Parathyroid adenoma (tissue), 2 donors: ENCODE measurements at regions not wholly inside any gene's neighbourhood (a gene's known extent, or its start where the extent isn't known, plus 50 kb on each side); places are given as distances from the start of the nearest gene placed in this dataset.

Experiments used
- H2AFZ ChIP-seq: fragments of 300-600 bp; sonication (generic); one replicate; pipeline ENCODE4 v1.7.0; 2017; ENCODE audit warnings: antibody characterized with exemption, mild to moderate bottlenecking
- H3K27ac ChIP-seq: fragments of 300-600 bp; sonication (generic); one replicate; pipeline ENCODE4 v1.7.0; 2017
- H3K27me3 ChIP-seq: fragments of 300-600 bp; sonication (generic); one replicate; pipeline ENCODE4 v1.7.0; 2017; ENCODE audit warnings: low read length; ENCODE audit not compliant: control insufficient read depth, insufficient read depth
- H3K36me3 ChIP-seq: fragments of 300-600 bp; sonication (generic); one replicate; pipeline ENCODE4 v1.7.0; 2017; ENCODE audit warnings: low read length; ENCODE audit not compliant: control insufficient read depth, insufficient read depth
- H3K4me1 ChIP-seq: fragments of 300-600 bp; sonication (generic); one replicate; pipeline ENCODE4 v1.7.0; 2017; ENCODE audit warnings: control low read depth
- H3K4me2 ChIP-seq: fragments of 300-600 bp; sonication (generic); one replicate; pipeline ENCODE4 v1.7.0; 2017; ENCODE audit warnings: low read length
- H3K4me3 ChIP-seq: fragments of 300-600 bp; sonication (generic); one replicate; pipeline ENCODE4 v1.7.0; 2017; ENCODE audit warnings: low read depth, low read length
- H3K79me2 ChIP-seq: fragments of 300-600 bp; sonication (generic); one replicate; pipeline ENCODE4 v1.7.0; 2017; ENCODE audit warnings: control low read depth
- H3K9ac ChIP-seq: fragments of 300-600 bp; sonication (generic); one replicate; pipeline ENCODE4 v1.7.0; 2017; ENCODE audit warnings: mild to moderate bottlenecking
- H3K9me3 ChIP-seq: fragments of 300-600 bp; sonication (generic); one replicate; pipeline ENCODE4 v1.7.0; 2017; ENCODE audit warnings: low read length; ENCODE audit not compliant: control insufficient read depth
- TF ChIP-seq, protein P1 (sequence below): fragments of 300-600 bp; sonication (generic); IDR thresholded peaks from one replicate; pipeline ENCODE4 v1.7.0; 2017; ENCODE audit warnings: antibody characterized with exemption, mild to moderate bottlenecking
- donor health status: primary hyperparathyroidism.

DNA sequence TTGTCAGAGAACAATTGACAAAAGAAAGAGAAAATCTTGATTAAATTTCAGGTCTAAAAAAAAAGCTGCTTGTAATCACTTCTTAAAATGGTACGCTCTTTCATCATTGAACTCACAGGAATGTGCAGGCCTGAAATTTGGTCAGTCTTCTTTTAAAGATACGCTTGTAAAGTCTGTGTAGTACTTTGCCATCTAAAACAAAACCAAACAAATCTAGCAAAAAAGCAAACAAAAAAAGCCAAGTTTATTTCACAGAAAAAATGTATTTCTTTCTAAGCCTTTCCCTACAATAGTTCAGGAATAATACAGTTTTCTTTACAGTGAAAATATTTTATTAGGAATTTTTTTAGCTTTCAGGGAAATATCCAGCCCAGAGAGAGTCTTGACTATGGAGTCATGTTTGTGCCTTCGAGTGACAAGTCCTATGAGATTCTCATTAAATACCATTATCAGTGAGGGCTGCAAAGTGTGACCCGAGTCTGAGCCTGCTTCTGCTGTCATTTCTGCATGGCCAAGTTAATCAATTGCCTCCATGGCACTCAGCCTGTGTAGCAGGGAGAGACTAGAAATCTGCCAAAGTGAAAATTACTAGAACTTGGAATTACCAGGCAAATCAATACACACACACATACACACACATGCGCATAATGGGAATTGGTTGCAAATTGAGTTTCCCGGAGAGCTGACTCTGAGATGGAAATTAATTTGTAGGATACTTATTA is 172.6 kb downstream of the OTUD1 start:
- no peaks in the 10 kb centered on the region for H3K27me3 ChIP-seq
- H3K79me2 ChIP-seq: no peaks in the 10 kb centered on the region
- H3K9me3 ChIP-seq: no peaks in the 10 kb centered on the region
- H3K4me1 ChIP-seq: peaks cover 6% of the 10 kb centered on the region
- no peaks in the 10 kb centered on the region for H3K36me3 ChIP-seq
- no peak overlapping the region for H2AFZ ChIP-seq
- H3K9ac ChIP-seq: no peak overlapping the region
- TF ChIP-seq, protein P1, sequence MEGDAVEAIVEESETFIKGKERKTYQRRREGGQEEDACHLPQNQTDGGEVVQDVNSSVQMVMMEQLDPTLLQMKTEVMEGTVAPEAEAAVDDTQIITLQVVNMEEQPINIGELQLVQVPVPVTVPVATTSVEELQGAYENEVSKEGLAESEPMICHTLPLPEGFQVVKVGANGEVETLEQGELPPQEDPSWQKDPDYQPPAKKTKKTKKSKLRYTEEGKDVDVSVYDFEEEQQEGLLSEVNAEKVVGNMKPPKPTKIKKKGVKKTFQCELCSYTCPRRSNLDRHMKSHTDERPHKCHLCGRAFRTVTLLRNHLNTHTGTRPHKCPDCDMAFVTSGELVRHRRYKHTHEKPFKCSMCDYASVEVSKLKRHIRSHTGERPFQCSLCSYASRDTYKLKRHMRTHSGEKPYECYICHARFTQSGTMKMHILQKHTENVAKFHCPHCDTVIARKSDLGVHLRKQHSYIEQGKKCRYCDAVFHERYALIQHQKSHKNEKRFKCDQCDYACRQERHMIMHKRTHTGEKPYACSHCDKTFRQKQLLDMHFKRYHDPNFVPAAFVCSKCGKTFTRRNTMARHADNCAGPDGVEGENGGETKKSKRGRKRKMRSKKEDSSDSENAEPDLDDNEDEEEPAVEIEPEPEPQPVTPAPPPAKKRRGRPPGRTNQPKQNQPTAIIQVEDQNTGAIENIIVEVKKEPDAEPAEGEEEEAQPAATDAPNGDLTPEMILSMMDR: no peak
- H3K4me3 ChIP-seq: no peak overlapping the region
- no peak overlapping the region for H3K27ac ChIP-seq
- peak overlapping the region; percentile 52 for H3K4me2 ChIP-seq

DNA sequence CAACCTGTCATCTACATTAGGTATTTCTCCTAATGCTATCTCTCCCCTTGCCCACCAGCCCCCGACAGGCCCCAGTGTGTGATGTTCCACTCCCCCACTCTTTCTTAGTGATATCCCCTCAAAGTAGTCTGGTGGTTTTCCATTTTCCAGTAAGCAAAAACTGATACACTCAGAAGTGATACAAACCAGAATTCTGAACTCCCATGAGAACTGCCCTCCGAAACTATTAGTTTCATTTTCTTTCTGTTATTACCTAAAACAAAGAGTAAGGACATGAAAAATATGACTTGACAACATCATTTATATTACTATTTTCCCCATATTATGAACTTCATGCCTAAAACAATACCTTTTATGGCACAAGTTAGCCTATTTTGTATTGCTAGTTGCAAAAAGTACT is 175.0 kb downstream of the OTUD1 start:
- no peaks in the 10 kb centered on the region for H3K79me2 ChIP-seq
- no peak overlapping the region for H3K9ac ChIP-seq
- no peak overlapping the region for H2AFZ ChIP-seq
- H3K4me1 ChIP-seq: peaks cover 2% of the 10 kb centered on the region
- H3K27me3 ChIP-seq: no peaks in the 10 kb centered on the region
- H3K27ac ChIP-seq: no peak overlapping the region
- TF ChIP-seq, protein P1: no peak
- no peaks in the 10 kb centered on the region for H3K9me3 ChIP-seq
- H3K4me3 ChIP-seq: no peak overlapping the region
- H3K36me3 ChIP-seq: no peaks in the 10 kb centered on the region
- no peak overlapping the region for H3K4me2 ChIP-seq

DNA sequence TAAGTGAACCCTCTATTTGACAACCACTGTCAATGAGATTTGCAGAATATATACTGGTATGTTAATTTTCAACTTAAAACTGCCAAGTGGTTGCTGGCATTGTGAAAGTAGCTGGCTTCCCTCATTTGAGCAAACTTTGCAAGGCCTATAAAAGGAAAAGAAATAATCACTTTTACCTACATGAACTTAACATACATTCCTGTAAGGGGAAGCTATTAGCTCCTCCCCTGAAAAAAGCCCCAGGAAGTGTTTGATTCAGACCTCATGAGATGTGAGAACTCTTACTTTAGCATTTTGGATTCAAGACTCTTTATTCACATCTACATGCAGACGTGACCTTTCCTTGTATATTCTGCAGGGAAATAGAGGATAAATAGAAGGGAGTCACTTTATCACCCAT is 175.6 kb downstream of the OTUD1 start:
- H3K4me2 ChIP-seq: no peak overlapping the region
- H3K9me3 ChIP-seq: no peaks in the 10 kb centered on the region
- no peak overlapping the region for H3K9ac ChIP-seq
- H3K4me3 ChIP-seq: no peak overlapping the region
- no peak overlapping the region for H2AFZ ChIP-seq
- H3K27me3 ChIP-seq: no peaks in the 10 kb centered on the region
- no peaks in the 10 kb centered on the region for H3K79me2 ChIP-seq
- no peaks in the 10 kb centered on the region for H3K4me1 ChIP-seq
- H3K27ac ChIP-seq: no peak overlapping the region
- TF ChIP-seq, protein P1: no peak
- H3K36me3 ChIP-seq: no peaks in the 10 kb centered on the region

DNA sequence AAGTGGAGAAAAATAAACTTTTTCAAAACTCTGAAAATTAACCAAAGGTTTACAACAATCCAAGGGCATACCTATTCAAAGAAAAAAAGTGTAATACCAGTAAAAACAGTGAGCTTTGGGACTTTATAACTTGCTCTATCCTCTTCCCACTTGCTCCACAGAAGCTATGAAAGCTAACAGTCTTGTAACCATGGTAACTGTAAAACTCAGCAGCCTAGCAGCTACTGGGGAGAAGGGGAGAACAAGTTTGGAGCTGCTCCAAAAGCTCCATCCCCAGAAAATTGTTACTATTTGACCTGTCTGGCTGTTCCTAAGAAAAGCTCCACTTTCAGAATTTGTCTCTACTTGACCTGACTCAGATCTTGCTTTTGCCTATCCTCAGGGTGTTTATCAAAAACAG is 191.5 kb downstream of the OTUD1 start:
- Histone ChIP-seq H3K4me1 (no peaks in the 10 kb centered on the region), H3K4me2 (no peak overlapping the region), H3K9ac (no peak overlapping the region), H3K27ac (no peak overlapping the region), H3K4me3 (no peak overlapping the region), H3K79me2 (no peaks in the 10 kb centered on the region), H3K27me3 (no peaks in the 10 kb centered on the region), H3K36me3 (no peaks in the 10 kb centered on the region), H2AFZ (no peak overlapping the region), H3K9me3 (no peaks in the 10 kb centered on the region)
- TF ChIP-seq, protein P1: no peak

DNA sequence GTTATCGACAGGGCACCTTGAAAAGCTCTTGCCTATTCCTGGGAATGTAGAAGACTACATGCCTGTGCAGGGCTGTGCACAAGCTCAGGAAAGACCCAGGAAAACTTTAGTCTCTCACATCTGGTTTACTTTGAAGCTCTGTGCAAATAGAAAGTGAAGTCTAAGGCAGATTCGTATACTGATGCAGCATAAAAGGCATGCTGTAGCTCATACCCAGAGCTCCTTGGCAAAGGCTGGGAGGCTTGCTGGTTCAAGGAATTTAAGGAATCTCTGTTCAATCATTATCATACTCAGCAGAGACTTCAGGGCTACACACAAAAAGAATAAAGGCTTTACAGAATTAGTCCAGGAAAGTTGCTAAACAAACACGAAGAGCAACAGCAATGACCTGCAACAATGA is 192.0 kb downstream of the OTUD1 start:
- Histone ChIP-seq H2AFZ (no peak overlapping the region), H3K36me3 (no peaks in the 10 kb centered on the region), H3K27ac (no peak overlapping the region), H3K4me3 (no peak overlapping the region), H3K4me2 (peak overlapping the region; percentile 5), H3K79me2 (no peaks in the 10 kb centered on the region), H3K4me1 (no peaks in the 10 kb centered on the region), H3K9ac (no peak overlapping the region), H3K27me3 (no peaks in the 10 kb centered on the region), H3K9me3 (no peaks in the 10 kb centered on the region)
- TF ChIP-seq, protein P1: no peak
